22Rv1 (cell line): ENCODE measurements at regions not wholly inside any gene's neighbourhood (a gene's known extent, or its start where the extent isn't known, plus 50 kb on each side); places are given as distances from the start of the nearest gene placed in this dataset.

Source experiments
- H3K27ac ChIP-seq: fragments of 450-650 bp; 2 replicates; pipeline ENCODE4 v1.5.1; 2017
- ZFX ChIP-seq: fragments of 450-650 bp; IDR thresholded peaks from 2 replicates; pipeline ENCODE4 v1.6.1; 2017; ENCODE audit warnings: antibody characterized with exemption, borderline replicate concordance
- TF ChIP-seq, protein P1 (sequence below): fragments of 450-650 bp; IDR thresholded peaks from 2 replicates; pipeline ENCODE4 v1.5.1; 2017; ENCODE audit warnings: mild to moderate bottlenecking

DNA sequence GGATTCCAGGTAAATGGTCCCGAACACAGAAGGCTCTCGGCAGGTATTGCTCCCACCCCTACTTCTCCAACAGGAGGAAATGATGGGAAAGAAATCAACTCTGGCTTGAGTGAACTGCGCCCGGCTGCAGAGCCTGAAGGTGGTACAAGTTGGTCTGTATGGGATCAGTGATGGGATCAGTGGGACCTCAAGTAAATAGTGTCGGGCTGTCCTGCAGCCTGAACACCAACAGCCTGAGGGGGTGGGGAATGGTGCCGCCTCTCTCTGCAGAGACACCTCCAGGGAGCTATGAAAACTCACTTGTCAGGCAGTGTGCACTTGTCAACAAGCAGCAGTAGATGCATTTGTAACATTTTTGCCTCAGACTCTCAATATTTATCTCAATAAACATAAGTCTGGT lies 183.5 kb downstream of the MATN1 start:
- no peak for TF ChIP-seq ZFX
- TF ChIP-seq, protein P1, sequence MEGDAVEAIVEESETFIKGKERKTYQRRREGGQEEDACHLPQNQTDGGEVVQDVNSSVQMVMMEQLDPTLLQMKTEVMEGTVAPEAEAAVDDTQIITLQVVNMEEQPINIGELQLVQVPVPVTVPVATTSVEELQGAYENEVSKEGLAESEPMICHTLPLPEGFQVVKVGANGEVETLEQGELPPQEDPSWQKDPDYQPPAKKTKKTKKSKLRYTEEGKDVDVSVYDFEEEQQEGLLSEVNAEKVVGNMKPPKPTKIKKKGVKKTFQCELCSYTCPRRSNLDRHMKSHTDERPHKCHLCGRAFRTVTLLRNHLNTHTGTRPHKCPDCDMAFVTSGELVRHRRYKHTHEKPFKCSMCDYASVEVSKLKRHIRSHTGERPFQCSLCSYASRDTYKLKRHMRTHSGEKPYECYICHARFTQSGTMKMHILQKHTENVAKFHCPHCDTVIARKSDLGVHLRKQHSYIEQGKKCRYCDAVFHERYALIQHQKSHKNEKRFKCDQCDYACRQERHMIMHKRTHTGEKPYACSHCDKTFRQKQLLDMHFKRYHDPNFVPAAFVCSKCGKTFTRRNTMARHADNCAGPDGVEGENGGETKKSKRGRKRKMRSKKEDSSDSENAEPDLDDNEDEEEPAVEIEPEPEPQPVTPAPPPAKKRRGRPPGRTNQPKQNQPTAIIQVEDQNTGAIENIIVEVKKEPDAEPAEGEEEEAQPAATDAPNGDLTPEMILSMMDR = no peak
- H3K27ac ChIP-seq = no peak overlapping the region

DNA sequence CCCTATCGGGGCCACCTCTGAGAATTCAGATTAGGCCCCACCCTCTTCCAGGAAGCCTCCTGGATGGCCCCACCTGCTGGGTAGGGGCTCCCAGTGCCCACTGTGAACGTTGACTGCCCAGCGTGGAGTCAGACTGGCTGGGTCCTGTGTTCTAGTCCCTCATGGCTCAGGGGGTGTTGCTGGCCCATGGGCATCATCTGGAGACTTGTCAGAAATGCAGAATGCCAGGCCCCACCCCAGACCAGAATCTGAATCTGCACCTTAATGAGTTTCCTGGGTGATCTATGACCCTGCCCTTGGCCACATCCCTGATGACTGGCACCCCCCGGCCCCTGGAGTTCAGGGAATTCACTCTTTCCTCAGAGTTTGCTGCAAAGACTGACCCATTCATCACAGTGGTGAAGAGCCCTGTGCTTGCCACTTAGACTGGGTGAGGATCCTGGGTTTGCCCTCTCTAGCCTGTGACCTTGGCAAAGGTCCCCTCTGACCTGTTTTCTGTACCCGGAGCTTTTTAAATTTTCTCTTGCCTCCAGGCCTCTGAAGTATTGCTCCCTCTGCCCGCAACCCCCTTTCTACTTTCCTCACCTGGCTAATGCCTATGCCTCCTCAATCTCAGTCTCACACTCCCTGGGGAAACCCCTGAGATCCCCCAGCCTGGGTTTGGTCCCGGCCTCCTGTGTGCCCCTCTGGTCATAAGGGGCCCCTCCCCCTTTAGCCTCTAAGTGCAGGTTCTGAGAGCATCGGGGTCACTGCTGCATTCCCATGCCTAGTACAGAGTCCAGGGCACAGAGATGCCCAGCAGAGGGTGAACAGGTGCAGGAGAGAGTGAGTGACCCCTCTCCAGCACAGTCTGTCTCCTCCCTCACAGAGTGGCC lies 184.2 kb downstream of the MATN1 start:
- TF ChIP-seq ZFX = no peak
- TF ChIP-seq, protein P1 = no peak
- H3K27ac ChIP-seq = no peak overlapping the region

DNA sequence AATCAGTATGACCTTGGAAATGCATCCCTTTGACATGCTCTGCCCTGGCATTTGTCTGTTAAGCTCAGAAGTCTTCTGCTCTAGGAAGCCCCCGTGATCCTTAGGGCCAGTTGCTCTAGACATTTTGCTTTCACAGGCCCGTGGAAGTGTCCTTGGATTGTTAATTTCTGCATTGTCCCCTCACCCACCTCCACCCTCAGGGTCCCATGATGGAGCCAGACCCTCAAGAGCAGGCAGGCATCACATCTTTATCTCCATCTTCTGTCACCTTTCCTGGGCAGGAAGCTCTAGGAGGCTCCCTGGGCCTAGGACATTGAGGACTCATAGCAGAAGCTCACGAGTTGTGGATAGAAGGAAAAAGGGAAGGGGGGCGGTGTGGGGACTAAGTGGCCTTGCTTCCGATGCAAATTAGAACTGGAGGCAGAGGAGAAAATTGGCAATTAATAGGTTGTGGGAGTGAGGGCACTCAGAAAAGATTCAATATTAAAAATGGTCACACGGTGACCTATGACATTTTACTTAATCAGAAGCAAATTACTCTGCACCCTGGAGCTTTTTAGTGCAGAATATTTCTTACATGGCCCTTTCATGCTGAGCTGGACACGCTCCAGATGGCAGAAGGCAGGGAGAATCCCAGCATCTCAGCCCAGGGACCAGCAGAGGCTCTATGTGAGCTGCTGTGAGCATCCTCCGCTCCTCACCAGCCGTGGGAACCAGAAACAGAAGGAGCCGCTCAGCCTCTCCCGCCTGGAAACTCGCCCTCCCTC lies 185.0 kb downstream of the MATN1 start:
- H3K27ac ChIP-seq = no peak overlapping the region
- TF ChIP-seq ZFX = no peak
- TF ChIP-seq, protein P1 = no peak

GRCh38 chr1:30537279-30537678 lies 186.1 kb downstream of the MATN1 start:
- TF ChIP-seq ZFX = no peak
- TF ChIP-seq, protein P1 = no peak
- no peak overlapping the region for H3K27ac ChIP-seq

GRCh38 chr1:30536530-30536929 lies 186.9 kb downstream of the MATN1 start:
- TF ChIP-seq, protein P1 = no peak
- no peak for TF ChIP-seq ZFX
- no peak overlapping the region for H3K27ac ChIP-seq

GRCh38 chr1:30535595-30536325 lies 187.6 kb downstream of the MATN1 start:
- H3K27ac ChIP-seq = no peak overlapping the region
- TF ChIP-seq ZFX = no peak
- TF ChIP-seq, protein P1 = no peak

DNA sequence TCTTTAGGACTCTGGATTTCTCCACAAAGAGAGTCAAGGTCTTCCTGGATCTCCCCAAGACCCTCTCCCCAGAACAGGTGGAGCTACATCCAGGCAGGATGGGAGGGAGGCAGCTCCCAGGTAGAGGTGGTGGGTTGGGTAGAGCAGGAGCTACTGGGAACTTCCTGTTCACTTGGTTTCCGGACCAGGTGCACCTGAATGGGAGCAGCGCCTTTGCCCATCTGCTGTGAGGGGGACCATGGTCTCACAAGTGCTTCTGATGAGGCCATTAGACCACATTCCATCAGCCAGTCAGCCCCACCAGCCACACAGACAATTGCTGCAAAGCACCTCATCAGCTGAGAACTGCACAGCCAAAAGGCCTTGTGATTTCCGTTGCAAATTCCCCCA lies 188.8 kb downstream of the MATN1 start:
- TF ChIP-seq, protein P1 = no peak
- no peak for TF ChIP-seq ZFX
- H3K27ac ChIP-seq = no peak overlapping the region
